NB4 (cell line): ENCODE measurements at regions not wholly inside any gene's neighbourhood (a gene's known extent, or its start where the extent isn't known, plus 50 kb on each side); places are given as distances from the start of the nearest gene placed in this dataset.

Experiments used
- CTCF ChIP-seq: IDR thresholded peaks from one replicate; pipeline ENCODE4 v1.5.1; 2012; ENCODE audit warnings: low read depth, low read length
- MAX ChIP-seq: IDR thresholded peaks from 2 replicates; pipeline ENCODE4 v1.6.1; 2011; ENCODE audit warnings: low read depth, low read length
- MYC ChIP-seq: IDR thresholded peaks from 2 replicates; pipeline ENCODE4 v1.6.1; 2011; ENCODE audit warnings: low read depth, low read length
- POLR2A ChIP-seq: IDR thresholded peaks from 2 replicates; pipeline ENCODE4 v1.6.1; 2011; ENCODE audit warnings: mild to moderate bottlenecking; ENCODE audit not compliant: insufficient read length; ENCODE audit errors: extremely low read depth

GRCh38 chr15:87639305-87640011 lies 617.1 kb downstream of the NTRK3 start:
- TF ChIP-seq CTCF (no peak), POLR2A (no peak), MAX (no peak), MYC (no peak)
